Muscle of arm (tissue), 1 donor: ENCODE measurements at regions not wholly inside any gene's neighbourhood (a gene's known extent, or its start where the extent isn't known, plus 50 kb on each side); places are given as distances from the start of the nearest gene placed in this dataset.
"Not testable (repeated sequence)": the region's sequence is repeated elsewhere in the genome, so short reads cannot be mapped to it uniquely, and the experiment has no call there.

Source experiments
- DNase-seq: peaks from one replicate; pipeline ENCODE4 v3.0.0-alpha.2; 2013

DNA sequence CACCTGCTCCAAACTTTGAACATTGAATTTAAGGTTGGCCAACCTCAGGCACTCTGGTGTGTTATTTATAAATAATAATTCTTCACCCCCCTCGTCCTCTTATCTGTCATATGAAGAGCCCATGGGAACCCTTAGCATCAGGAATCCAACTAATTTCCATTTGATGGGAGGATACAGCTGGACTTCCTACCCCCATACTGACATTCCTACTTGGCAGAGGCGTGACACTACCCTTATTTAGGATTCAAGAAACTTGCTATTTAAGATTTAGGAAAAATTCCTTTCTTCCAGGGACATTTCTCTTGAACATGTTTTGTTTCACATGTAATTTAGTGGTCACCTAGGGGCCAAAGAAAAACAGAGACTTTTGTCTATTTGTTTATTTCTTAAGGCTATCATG, 171.9 kb upstream of the NRP1 start:
- DNase-seq: no peak

DNA sequence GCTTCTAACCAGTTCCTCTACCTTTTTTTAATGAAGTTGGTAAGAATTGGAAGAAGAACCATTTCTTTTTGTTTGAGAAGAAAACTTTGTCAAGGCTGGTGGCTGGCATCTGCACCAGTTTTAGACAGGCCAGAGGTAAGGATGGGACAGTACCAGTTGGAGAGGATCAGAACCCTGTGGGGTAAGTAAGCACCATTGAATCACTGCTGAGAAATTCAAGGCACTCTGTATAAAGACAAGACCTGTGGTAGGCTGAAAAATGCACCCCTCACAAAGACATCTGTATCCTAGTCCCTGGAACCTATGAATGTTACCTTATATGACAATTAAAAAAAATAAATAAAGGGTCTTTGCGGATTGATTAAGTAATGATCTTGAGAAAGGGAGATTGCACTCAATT, 166.7 kb upstream of the NRP1 start:
- DNase-seq: no peak

DNA sequence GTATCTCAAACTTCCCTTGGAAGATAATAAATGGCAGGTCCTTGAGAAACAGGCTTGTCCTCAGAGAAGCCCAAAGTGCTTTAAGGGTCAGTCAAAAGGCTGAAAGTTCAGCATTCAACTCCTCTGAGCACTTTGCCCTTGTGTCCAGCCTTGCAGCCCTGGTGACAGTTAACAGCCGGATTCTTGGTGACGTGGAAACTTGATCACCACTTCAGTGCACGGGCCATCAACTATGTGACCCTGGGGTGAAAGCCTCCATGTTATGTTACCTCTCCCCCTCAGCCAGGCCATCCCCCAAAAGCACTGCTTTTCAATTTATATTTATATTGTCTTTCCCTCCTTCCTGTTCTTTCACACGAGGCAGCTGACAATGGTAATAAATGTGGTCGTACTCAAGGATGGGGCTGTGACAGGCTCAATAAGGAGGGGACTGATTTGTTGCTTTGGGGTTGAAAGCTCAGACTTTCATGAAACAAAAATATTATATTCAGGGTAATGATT, 164.0 kb upstream of the NRP1 start:
- no peak for DNase-seq

DNA sequence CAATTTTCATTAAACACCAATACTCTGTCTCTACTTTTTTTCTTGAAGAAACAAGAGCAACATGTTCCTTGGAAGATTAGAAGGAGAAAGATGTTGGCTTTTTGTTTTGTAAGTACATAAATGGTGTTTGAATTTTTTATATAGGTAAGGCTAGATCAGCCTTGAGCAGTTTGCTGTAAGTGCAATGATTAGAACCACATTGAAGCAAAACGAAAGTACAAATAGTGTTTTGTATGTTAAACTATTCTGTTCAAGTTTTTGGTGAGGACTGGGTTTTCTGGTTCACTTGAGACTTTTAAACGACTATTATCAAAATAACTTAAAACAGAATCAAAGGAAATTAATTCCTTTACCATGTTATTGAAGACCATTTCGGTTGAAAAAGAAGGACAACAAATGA, 162.9 kb upstream of the NRP1 start:
- DNase-seq: no peak

DNA sequence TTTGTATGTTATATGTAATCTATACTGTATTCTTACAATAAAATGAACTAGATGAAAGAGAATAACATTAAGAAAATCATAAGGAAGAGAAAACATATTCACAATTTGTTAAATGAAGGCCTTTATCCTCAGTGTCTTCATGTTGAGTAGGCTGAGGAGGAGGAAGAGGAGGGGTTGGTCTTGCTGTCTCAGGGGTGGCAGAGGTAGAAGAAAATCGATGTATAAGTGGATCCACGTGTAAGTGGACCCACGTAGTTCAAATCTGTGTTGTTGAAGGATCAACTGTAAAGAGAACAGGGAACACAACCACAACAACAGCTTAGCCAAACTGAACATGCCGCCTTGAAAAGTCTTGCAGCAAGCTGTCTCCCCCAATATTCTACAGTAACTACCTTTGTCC, 161.6 kb upstream of the NRP1 start:
- no peak for DNase-seq

DNA sequence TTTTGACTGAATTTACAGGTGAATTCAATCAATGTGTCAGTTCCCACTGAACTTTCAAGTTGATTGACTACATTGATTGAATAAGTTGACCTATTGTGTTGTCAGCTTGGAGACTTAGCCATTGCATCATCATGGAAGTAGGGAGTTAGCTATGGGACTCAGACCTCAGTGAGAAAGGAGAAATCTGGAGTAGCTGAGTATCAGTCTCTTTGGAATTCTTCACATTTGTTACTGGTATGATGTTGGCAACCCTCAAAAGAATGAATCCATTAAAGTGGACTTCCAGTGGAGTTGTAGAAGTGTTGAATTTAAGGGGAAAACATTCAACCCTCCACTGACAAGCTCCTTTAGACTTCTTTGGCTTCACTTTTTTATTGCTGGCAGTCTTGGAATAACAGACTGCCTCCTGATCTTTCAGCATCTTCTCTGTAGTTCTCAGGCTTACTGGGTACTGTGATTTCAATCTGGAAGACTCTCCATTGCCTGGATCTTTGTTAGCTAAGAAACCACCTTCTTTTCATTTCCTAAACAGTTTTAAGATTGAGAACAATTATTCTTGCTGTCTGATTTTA, 160.3 kb upstream of the NRP1 start:
- DNase-seq: no peak

DNA sequence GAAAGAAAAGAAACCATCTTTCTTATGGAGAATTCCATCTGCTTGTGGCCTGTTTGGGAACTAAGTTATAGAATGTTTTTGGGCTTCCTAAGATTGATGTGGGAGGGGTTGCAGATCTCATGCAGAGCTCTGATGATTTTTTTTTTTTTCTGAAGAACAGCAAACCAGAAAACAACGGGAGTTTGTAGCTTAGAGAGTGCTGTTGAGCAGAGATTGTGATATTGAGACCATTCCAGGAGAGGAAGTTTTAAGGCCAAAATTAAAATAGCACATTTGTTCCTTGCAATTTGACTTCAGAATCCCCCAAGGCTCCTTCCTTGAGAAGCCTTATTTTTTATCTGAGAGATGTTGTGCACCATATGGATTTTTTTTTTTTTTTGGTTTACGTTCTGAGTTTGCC, 159.5 kb upstream of the NRP1 start:
- peak; percentile 70 for DNase-seq

DNA sequence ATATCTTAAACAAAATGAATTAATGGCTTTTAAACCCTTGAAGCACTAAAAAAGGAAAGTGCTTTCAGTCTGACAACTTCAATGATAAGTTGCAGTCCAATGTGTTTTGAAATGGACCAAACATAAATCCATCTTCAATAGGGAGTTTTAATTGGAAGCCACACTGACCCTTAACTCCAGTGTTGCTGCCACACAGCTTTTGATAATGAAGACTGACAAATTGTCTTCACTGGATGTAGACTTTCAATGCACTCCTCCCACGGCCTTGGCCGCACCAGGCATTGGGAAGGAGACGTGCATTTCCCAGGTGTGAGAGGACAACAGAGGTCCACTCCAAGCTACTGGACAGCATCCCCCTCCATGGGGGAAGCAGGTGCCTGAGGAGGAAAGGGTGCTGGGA, 159.0 kb upstream of the NRP1 start:
- no peak for DNase-seq

DNA sequence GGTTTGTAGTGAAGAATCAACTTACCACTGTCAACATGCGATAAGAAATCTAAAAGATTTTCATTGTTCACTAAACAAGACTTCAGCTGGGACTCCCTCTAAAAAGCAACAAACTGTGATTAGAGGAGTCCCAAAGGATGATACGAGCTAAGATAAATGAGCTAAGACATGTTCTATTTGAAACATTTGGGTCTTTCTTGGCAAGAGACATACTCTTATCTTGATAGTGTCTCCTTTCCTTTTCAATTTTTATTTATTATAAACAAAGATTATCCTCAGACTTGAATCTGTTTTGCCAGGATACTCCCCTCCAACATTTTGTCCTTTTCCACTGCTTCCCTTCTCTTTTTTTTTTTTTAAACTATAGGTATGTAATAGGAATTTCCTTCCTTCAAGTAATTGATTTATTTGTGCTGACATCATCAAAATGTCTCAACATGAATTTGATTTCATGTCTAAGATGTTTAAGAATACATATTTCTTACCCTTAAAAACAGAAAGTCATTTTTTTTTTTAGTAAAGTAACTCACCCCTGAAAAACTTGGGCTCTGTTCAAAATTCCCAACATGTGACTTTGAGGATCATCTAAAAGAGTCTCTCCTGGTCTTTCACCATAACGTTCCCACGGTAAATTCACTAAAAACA, 158.4 kb upstream of the NRP1 start:
- no peak for DNase-seq

DNA sequence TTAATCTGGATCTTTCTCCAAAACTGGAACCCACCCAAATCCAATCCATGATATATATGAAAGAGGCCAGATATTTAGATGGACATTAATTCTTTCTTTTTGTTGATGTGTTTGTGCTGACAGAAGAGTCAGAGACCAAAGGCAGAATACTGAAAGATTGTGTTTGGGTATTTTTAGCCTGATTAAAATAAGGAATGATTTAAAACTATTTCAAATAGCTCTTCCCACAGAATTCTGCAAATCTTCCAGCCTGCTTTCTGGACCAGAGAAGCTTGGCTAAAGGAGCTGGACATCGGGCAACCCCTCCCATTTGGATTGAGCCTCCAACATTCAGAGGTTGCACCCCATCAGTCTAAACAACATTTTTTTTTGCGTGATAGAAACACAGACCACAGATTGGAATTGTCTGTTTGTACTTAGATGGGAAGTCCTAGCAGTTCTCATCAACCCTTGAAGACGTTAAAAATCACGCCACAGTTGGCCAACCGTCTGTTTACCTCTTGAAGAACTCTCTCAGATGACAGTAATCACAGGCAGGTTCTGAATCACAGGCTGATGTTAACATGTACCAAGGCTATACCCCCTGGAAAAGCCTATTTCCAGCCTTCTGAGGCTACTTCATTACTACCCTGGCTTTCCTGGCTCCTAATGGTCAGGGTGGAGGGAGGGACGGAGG, 155.2 kb upstream of the NRP1 start:
- DNase-seq: no peak

DNA sequence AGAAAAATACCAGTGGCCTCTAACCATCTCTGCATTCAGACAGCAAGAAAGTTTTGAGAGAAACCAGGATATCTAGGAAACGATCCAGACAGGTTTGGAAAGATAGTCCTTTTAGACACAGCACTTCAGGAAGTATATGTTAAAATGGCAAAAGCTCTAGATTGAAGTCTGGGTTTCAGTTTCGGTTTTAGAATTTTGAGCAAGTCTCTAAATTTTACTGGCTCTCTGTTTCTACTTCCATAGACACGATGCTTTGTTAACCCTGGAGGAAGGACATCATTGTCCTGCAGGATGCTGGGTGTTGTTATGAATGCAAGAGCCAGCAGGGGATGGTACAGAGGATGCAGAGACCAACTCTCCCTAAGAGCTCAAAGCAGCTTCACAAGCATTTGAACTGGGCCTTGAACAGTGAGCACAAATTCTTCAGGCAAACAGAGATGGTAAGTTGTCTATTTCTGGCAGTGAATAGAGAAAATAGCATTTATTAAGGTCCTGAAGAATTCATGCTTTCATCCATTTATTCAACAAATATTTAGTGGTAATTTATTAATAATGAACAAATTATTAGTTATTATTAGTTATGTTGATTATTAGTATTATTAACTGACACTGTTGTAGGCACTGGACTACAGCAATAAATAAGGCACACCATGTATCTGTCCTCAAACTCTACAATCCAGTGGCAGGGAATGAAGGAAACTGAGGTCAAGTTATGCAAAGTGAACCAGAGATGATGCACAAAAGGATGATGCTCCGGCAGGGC, 152.7 kb upstream of the NRP1 start:
- DNase-seq: no peak

DNA sequence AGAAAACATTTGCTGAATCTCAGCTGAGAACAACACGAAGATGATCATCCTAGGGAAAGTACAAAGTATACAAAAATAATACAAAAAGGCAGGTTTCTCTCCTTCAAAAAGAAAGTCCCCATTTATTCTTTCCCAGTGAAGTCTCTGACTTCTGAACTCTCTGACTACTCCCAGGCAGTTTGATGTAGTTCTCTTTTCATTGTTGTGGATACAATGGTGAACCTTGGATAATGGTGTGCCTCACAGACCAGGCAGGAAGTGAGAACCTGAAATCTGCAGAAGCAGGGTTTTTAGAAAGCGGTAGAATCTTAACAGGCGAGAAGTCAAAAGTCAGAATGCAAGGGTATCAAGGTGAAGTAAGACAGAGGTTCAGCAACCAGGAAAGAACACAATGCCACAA, 150.8 kb upstream of the NRP1 start:
- DNase-seq: no peak

DNA sequence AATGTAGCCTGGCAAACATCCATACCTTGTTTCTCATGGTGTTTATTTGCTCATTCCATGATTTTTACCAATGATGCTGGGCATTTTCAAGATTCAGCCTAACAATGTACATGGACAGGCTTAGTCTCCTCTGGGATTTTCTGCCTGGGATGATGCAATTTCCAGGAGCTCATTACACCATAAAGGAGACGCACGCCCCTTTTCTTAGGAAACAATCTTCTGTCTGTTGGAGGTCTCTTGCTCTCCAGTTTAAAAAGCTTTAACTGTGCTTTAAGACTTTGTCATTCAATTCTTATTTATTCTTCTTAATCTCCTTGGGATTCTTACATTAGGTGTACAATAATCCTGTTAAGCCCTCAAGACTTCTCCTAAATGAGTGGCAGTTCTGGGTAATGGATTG, 150.3 kb upstream of the NRP1 start:
- DNase-seq: no peak

DNA sequence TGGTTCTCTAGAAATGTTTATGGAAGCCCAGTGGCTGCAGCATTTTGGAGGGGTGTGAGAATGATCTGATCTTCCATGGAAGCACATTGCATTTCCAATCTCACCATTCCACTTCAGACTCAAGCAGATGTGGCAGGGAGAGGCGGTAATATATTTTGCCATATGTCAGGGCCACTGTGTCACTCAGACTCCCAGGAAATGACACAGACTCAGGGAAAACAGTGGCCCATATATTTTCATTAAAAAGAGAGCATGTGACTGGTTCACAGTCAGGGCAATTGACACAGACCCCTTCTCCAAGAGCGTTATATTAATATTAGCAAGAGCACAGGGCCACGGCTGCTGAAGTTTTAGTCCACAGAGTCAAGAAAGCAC, 149.3 kb upstream of the NRP1 start:
- DNase-seq: no peak

DNA sequence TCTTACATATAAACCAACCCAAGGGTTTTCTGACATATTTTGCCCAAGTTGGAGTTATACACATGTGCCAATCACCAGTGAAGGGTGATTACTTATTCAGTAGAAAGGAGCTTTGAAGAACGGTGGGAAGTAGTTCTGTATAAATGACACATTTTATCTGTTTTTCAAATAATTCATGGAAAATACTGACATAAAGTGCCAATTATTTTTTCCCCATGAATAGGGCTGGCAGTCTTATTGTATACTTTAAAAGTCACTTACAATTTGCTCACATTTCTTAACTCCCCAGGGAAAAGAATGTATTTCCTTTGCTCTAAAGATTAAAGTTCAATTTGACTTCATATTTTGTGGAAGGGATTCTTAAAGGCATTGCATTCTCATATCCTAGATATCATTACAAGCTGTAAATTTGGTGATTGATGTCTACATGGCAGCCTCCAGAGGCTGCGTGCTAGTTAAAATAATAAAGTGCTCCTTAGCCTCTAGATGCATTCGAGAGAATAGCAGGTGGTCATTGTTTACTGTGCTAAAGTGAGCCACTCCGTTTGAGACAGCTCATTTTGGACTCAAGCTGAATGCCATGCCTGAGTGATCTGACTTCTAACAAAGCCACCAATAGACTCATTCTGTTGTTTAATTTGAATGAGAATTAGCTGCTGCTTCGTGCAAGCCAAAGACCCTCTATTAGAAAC, 148.8 kb upstream of the NRP1 start:
- no peak for DNase-seq

DNA sequence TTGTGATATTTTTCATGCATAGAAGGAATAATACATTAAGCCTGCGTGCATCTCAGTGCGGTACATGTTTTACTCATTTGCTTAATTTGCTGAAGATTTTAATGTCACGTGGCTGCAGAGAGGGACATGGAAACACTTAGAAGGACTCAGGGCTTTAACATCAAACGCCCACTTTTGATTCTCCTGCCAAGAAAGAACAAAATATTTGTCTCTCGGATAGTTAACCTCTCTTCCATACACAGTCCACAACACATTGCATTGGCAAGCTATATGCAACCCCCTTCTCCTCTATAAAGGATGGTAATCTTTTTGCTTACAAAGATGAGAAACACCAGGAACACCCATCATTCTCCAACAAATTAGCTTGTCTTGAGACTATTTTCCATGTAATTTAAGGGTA, 148.0 kb upstream of the NRP1 start:
- DNase-seq: no peak

DNA sequence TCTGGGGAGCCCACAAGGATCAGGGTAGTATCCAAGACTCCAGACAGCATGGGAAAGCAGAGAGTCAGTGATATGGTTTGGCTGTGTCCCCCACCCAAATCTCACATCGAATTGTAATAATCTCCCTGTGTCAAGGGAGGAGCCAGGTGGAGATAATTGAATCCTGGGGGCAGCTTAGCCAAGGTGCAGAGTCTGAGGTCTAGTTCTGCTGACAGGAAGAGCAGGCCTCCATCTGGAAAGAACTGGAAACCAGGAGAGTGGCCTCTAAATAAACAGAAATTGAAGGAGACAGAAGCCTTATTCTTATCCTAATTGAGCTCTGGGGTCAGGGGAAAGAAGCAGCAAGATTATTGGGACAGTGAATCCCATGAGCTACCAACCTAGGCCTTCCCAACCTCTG, 146.7 kb upstream of the NRP1 start:
- no peak for DNase-seq

DNA sequence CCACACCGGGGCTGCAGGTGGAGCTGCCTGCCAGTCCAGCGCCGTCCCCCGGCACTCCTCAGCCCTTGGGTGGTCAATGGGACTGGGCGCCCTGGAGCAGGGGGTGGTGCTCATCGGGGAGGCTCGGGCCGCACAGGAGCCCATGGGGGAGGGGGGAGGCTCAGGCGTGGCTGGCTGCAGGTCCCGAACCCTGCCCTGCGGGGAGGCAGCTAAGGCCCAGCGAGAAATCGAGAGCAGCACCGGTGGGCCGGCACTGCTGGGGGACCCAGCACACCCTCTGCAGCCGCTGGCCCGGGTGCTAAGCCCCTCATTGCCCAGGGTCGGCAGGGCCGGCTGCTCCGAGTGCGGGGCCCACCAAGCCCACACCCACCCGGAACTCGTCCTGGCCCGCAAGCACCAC, 145.9 kb upstream of the NRP1 start:
- DNase-seq: not testable (repeated sequence)

DNA sequence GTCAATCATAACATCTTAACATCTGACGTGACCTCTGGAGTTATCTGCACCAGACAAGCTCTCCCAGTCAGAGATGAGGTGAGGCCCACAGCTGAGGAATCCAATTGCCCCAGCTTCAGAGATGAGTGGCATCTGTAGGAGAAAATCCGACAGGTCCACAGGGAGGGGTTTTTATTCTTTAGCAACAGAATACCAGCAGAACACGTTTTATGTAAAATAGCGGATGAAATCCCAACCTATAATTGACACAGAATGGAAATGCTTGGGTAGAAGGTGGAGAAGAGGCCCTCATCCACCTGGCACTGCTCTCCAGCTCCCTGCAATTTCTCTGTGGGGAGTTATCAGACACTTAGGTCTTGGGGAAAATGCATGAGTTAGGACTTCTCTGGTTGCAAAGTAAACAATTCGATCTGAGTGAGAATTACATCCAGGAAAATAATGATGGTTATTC, 144.2 kb upstream of the NRP1 start:
- no peak for DNase-seq

DNA sequence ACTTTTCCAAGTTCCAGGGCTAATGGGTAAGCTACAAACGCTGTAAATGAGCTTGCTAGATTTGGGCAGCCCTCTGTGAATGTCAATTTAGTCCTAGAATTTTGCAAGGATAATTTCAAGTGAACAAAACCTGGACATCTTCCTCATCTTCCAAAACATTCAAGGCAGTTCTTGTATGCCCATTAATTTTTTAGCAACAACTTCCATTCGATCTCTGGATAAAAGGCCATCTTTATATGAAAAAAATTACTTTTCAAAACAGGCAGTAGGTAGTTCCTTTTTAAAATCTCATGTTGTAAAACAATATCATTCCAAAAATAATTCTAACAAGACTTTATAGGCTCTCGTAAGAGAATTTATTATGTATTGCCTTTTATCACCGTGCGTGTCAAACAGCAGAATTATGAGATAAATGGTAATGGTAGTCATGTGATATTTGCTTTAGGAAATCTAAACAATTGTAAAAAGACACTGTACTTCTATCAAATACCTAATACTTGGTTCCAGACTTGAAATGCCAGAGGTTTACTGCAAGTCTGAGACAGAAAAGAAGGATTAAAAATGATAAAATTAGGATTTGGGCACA, 143.7 kb upstream of the NRP1 start:
- DNase-seq: no peak

DNA sequence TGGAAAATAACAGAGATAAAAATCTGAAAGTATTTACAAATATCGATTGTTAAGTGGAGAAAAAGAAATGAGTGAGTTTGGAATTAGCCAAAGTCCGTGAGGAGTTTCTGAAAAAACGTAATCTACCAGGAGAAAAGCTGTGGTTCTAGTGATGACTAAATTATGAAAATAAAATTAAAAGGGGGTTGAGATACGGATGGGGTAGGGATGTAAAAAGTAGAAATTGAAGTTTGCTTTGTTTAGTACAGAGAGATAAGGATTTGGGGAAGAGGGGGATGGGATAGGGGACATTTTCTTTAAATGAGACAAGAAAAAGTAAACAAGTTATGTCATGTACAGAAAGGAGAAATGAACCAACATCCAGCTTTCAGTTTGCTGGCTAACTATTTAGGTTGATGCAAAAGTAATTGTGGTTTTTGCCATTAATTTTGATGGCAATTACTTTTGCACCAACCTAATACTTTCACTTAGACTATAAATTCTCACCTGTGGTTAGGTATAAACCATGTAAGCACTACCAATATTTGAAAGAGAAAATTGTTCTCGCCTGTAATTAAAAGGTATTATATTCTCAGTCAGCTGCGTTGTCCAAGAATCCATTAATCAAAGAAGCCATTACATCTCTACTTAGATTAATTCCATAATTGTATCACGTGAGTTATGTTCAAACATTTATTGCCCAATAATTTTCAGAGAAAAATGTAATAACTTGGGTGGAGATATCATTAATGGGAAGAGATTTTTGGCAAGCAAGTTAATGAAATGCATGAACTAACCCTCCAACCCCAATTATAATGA, 143.0 kb upstream of the NRP1 start:
- DNase-seq: no peak
